Loucy (cell line): ENCODE measurements at regions not wholly inside any gene's neighbourhood (a gene's known extent, or its start where the extent isn't known, plus 50 kb on each side); places are given as distances from the start of the nearest gene placed in this dataset.

Experiments used
- H2AFZ ChIP-seq: fragments of 200-600 bp; sonication (generic); 2 replicates; pipeline ENCODE4 v1.6.0; 2016; ENCODE audit warnings: antibody characterized with exemption, mild to moderate bottlenecking, low read length, moderate library complexity
- H3F3A ChIP-seq: fragments of 200-600 bp; 2 replicates; pipeline ENCODE4 v1.6.0; 2016; ENCODE audit warnings: antibody characterized with exemption, low read depth, mild to moderate bottlenecking
- H3K27me3 ChIP-seq: fragments of 200-600 bp; sonication (generic); 2 replicates; pipeline ENCODE4 v1.6.1; 2014; ENCODE audit warnings: low read length, mild to moderate bottlenecking; ENCODE audit not compliant: insufficient read depth, poor library complexity, severe bottlenecking
- H3K36me3 ChIP-seq: fragments of 200-600 bp; sonication (generic); 2 replicates; pipeline ENCODE4 v1.6.1; 2016; ENCODE audit warnings: low read length; ENCODE audit not compliant: insufficient read depth
- H3K4me1 ChIP-seq: fragments of 200-600 bp; sonication (generic); 2 replicates; pipeline ENCODE4 v1.5.1; 2014; ENCODE audit warnings: low read length, mild to moderate bottlenecking; ENCODE audit not compliant: insufficient read depth, poor library complexity, severe bottlenecking
- H3K4me2 ChIP-seq: fragments of 200-600 bp; sonication (generic); 2 replicates; pipeline ENCODE4 v1.6.0; 2014; ENCODE audit warnings: antibody characterized with exemption, low read length, low read depth, mild to moderate bottlenecking; ENCODE audit not compliant: poor library complexity, severe bottlenecking
- H3K4me3 ChIP-seq: fragments of 200-600 bp; sonication (generic); 2 replicates; pipeline ENCODE4 v1.5.1; 2014; ENCODE audit warnings: low read length, mild to moderate bottlenecking, mixed read lengths; ENCODE audit not compliant: poor library complexity, severe bottlenecking
- H3K79me2 ChIP-seq: fragments of 200-600 bp; sonication (generic); 2 replicates; pipeline ENCODE4 v1.6.1; 2014; ENCODE audit warnings: low read length; ENCODE audit not compliant: insufficient read depth
- H3K9ac ChIP-seq: fragments of 200-600 bp; sonication (generic); 2 replicates; pipeline ENCODE4 v1.6.0; 2014; ENCODE audit warnings: mild to moderate bottlenecking, low read depth, low read length, moderate library complexity; ENCODE audit not compliant: poor library complexity, severe bottlenecking
- H3K9me2 ChIP-seq: fragments of 200-600 bp; sonication (generic); replicated peaks from 2 replicates; pipeline ENCODE4 v1.6.1; 2016; ENCODE audit warnings: low read depth, low read length, mixed read lengths
- H3K9me3 ChIP-seq: fragments of 200-600 bp; sonication (generic); 2 replicates; pipeline ENCODE4 v1.6.1; 2014; ENCODE audit warnings: mild to moderate bottlenecking, antibody characterized with exemption, low read length, low read depth; ENCODE audit not compliant: insufficient read depth
- H4K20me1 ChIP-seq: fragments of 200-600 bp; sonication (generic); 2 replicates; pipeline ENCODE4 v1.6.0; 2014; ENCODE audit warnings: antibody characterized with exemption, low read length, mild to moderate bottlenecking; ENCODE audit not compliant: insufficient read depth, poor library complexity, severe bottlenecking
- CTCF ChIP-seq: fragments of 200-600 bp; sonication (generic); conservative IDR thresholded peaks from 2 replicates; pipeline ENCODE4 v1.5.1; 2014; ENCODE audit warnings: mild to moderate bottlenecking, antibody characterized with exemption, low read length
- EZH2phosphoT487 ChIP-seq: fragments of 200-600 bp; IDR thresholded peaks from 2 replicates; pipeline ENCODE4 v1.6.1; 2018; ENCODE audit warnings: antibody characterized with exemption, mild to moderate bottlenecking, moderate library complexity, borderline replicate concordance

GRCh38 chr20:60791823-60792222 is 460.2 kb upstream of the CDH4 start:
- no peak overlapping the region for H3K9ac ChIP-seq
- H3F3A ChIP-seq, result no peaks in the 10 kb centered on the region
- H3K9me2 ChIP-seq, result no peaks in the 10 kb centered on the region
- no peaks in the 10 kb centered on the region for H3K4me1 ChIP-seq
- no peaks in the 10 kb centered on the region for H4K20me1 ChIP-seq
- no peaks in the 10 kb centered on the region for H3K36me3 ChIP-seq
- no peaks in the 10 kb centered on the region for H3K79me2 ChIP-seq
- no peaks in the 10 kb centered on the region for H3K27me3 ChIP-seq
- H2AFZ ChIP-seq, result no peak overlapping the region
- H3K4me3 ChIP-seq, result no peak overlapping the region
- H3K9me3 ChIP-seq, result no peaks in the 10 kb centered on the region
- no peak overlapping the region for H3K4me2 ChIP-seq
- TF ChIP-seq EZH2phosphoT487, result no peak
- TF ChIP-seq CTCF, result no peak

- Histone ChIP-seq H4K20me1 (no peaks in the 10 kb centered on the region), H3K36me3 (no peaks in the 10 kb centered on the region), H3K9me2 (no peaks in the 10 kb centered on the region), H2AFZ (no peak overlapping the region), H3K4me3 (no peak overlapping the region), H3F3A (no peaks in the 10 kb centered on the region), H3K79me2 (no peaks in the 10 kb centered on the region), H3K4me2 (no peak overlapping the region), H3K9ac (no peak overlapping the region), H3K27me3 (no peaks in the 10 kb centered on the region), H3K4me1 (no peaks in the 10 kb centered on the region), H3K9me3 (no peaks in the 10 kb centered on the region)
- TF ChIP-seq EZH2phosphoT487, result no peak
- no peak for TF ChIP-seq CTCF
Observed at GRCh38 chr20:60792941-60793340, 459.1 kb upstream of the CDH4 start.

- Histone ChIP-seq H4K20me1 (no peaks in the 10 kb centered on the region), H3K4me3 (no peak overlapping the region), H3K79me2 (no peaks in the 10 kb centered on the region), H3K27me3 (no peaks in the 10 kb centered on the region), H3K9me3 (no peaks in the 10 kb centered on the region), H3K36me3 (no peaks in the 10 kb centered on the region), H2AFZ (no peak overlapping the region), H3K9me2 (no peaks in the 10 kb centered on the region), H3K4me2 (no peak overlapping the region), H3K9ac (no peak overlapping the region), H3F3A (no peaks in the 10 kb centered on the region), H3K4me1 (no peaks in the 10 kb centered on the region)
- no peak for TF ChIP-seq EZH2phosphoT487
Observed at GRCh38 chr20:60794674-60795073, 457.4 kb upstream of the CDH4 start.

GRCh38 chr20:60795651-60796050 is 456.4 kb upstream of the CDH4 start:
- H3K4me1 ChIP-seq, result no peaks in the 10 kb centered on the region
- no peaks in the 10 kb centered on the region for H3K79me2 ChIP-seq
- no peaks in the 10 kb centered on the region for H3K36me3 ChIP-seq
- H3K9me2 ChIP-seq, result no peaks in the 10 kb centered on the region
- no peak for TF ChIP-seq EZH2phosphoT487
- H3K4me3 ChIP-seq, result no peak overlapping the region
- H4K20me1 ChIP-seq, result no peaks in the 10 kb centered on the region
- no peak overlapping the region for H3K4me2 ChIP-seq
- H2AFZ ChIP-seq, result no peak overlapping the region
- no peak overlapping the region for H3K9ac ChIP-seq
- no peaks in the 10 kb centered on the region for H3K9me3 ChIP-seq
- H3K27me3 ChIP-seq, result no peaks in the 10 kb centered on the region
- no peaks in the 10 kb centered on the region for H3F3A ChIP-seq
